Activated CD8-positive, alpha-beta T cell treated with anti-CD3 and anti-CD28 coated beads for 36 hours (primary cell): ENCODE measurements at regions not wholly inside any gene's neighbourhood (a gene's known extent, or its start where the extent isn't known, plus 50 kb on each side); places are given as distances from the start of the nearest gene placed in this dataset.

ENCODE experiments used
- ATAC-seq: fragments of 200-7000 bp; cut with Tn5 transposase; one replicate; pipeline ENCODE4 v1.10.0; 2021; ENCODE audit warnings: mild to moderate bottlenecking, moderate library complexity
- CTCF ChIA-PET: fragments of 350-600 bp; sonication (Branson Sonifier 250); formaldehyde crosslinking; loops from one replicate; lab custom pipeline; 2021; ENCODE audit warnings: antibody characterized with exemption; lab: Charles Lee
- POLR2A ChIA-PET: fragments of 350-600 bp; sonication (Branson Sonifier 250); formaldehyde crosslinking; loops from one replicate; lab custom pipeline; 2021; ENCODE audit warnings: antibody characterized with exemption; lab: Charles Lee
- DNase-seq: peaks from one replicate; pipeline ENCODE4 v3.0.0-alpha.2; 2020
- H3K27ac Mint-ChIP-seq: one replicate; pipeline ENCODE4 v1.8.0; 2021; ENCODE audit warnings: mild to moderate bottlenecking, mixed read lengths
- H3K27me3 Mint-ChIP-seq: one replicate; pipeline ENCODE4 v1.8.0; 2021; ENCODE audit warnings: mixed read lengths
- H3K36me3 Mint-ChIP-seq: one replicate; pipeline ENCODE4 v1.8.0; 2021; ENCODE audit warnings: low read depth, mixed read lengths
- H3K4me1 Mint-ChIP-seq: one replicate; pipeline ENCODE4 v1.8.0; 2021; ENCODE audit warnings: low read depth, mixed read lengths
- H3K4me3 Mint-ChIP-seq: one replicate; pipeline ENCODE4 v1.8.0; 2021; ENCODE audit warnings: mild to moderate bottlenecking, moderate library complexity, mixed read lengths
- H3K9me3 Mint-ChIP-seq: one replicate; pipeline ENCODE4 v1.8.0; 2021; ENCODE audit warnings: mixed read lengths
- intact Hi-C: fragments of 100-400 bp; cut with micrococcal nuclease; formaldehyde crosslinking; loops from one replicate; pipeline ENCODE4 v1.10.0; 2022
- TF ChIP-seq, protein P1 (sequence below): fragments of 200-600 bp; IDR thresholded peaks from one replicate; pipeline ENCODE4 v1.8.0; 2022; ENCODE audit warnings: antibody characterized with exemption, mild to moderate bottlenecking

DNA sequence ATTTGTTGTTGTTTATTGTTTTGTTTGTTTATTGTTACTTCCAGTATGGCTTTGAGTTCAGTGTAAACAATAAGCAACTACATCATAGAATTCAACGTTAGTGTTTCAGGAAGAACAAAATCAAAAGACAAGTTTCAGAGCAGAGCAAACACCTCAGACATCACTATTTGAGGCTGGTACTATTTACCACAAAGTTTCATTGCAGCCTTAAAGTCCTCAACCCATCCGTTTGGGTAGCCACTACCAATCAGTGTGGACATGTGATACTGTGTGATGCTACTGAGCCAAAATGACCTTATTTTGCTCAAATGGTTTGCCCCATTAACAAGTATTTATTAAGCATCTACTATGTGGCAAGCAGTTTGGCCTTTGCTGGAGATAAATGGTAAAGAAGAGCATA is 458.5 kb upstream of the PTGER4 start:
- CTCF ChIA-PET: no interaction called here
- no peak for DNase-seq
- TF ChIP-seq, protein P1, sequence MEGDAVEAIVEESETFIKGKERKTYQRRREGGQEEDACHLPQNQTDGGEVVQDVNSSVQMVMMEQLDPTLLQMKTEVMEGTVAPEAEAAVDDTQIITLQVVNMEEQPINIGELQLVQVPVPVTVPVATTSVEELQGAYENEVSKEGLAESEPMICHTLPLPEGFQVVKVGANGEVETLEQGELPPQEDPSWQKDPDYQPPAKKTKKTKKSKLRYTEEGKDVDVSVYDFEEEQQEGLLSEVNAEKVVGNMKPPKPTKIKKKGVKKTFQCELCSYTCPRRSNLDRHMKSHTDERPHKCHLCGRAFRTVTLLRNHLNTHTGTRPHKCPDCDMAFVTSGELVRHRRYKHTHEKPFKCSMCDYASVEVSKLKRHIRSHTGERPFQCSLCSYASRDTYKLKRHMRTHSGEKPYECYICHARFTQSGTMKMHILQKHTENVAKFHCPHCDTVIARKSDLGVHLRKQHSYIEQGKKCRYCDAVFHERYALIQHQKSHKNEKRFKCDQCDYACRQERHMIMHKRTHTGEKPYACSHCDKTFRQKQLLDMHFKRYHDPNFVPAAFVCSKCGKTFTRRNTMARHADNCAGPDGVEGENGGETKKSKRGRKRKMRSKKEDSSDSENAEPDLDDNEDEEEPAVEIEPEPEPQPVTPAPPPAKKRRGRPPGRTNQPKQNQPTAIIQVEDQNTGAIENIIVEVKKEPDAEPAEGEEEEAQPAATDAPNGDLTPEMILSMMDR: no peak
- Mint-ChIP-seq H3K9me3 (peaks cover 10% of the 10 kb centered on the region), H3K27me3 (peaks cover 3% of the 10 kb centered on the region), H3K4me1 (peaks cover 51% of the 10 kb centered on the region), H3K27ac (no peak overlapping the region), H3K4me3 (no peak overlapping the region), H3K36me3 (peaks cover 2% of the 10 kb centered on the region)
- ATAC-seq: no peak
- POLR2A ChIA-PET: no interaction called here
- intact Hi-C loops: loop anchor here (5.0 kb wide), 2 partner anchors 111 to 466 kb away; no protein-coding TSS in a partner anchor

DNA sequence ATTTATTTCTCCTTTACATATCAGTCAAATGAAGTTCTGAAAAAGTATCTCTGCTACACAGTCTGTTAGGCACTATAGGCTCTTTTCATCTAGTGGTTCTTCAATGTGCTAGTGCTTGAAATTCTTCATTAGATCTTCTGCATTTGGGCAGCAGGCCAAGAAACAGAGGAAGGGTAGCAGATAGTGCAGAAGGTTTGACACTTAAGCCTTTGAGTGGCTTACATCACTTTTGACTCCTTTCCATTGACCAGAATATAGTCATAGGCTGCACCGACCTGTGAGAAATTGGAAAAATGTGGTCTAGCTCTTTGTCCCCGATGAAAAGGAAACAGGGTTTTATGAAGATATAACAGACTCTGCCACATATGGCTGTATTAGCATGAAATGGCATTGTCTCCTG is 459.5 kb upstream of the PTGER4 start:
- ChIA-PET POLR2A (interaction anchor here (1.0 kb wide), 1 partner anchor 12 kb away, joined by 3 read pairs; no protein-coding TSS in a partner anchor), CTCF (interaction anchor here (0.6 kb wide), 1 partner anchor 19 kb away, joined by 4 read pairs; no protein-coding TSS in a partner anchor)
- Mint-ChIP-seq H3K27ac (no peak overlapping the region), H3K4me3 (no peak overlapping the region), H3K4me1 (peaks cover 43% of the 10 kb centered on the region), H3K27me3 (peaks cover 5% of the 10 kb centered on the region), H3K9me3 (peaks cover 10% of the 10 kb centered on the region), H3K36me3 (peaks cover 2% of the 10 kb centered on the region)
- no peak for ATAC-seq
- TF ChIP-seq, protein P1: no peak
- intact Hi-C loops: loop anchor here (5.0 kb wide), 2 partner anchors 112 to 467 kb away; no protein-coding TSS in a partner anchor
- DNase-seq: no peak

DNA sequence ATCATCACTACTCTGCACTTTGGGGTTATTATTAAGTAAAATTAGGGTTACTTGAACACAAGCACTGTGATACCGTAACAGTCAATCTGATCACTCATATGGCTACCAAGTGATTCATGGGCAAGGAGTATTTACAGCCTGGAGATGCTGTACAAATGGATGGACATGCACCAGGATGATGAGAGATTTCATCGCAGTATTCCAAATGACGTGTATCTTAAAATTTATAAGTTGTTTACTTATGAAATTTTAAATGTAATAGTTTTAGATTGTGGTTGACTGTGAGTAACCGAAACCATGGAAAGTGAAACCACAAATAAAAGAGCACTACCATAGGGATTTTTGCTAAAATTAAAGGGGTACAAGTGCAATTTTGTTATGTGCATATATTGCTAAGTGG is 462.2 kb upstream of the PTGER4 start:
- POLR2A ChIA-PET: interaction anchor here (0.6 kb wide), 1 partner anchor 263 kb away, joined by 3 read pairs; no protein-coding TSS in a partner anchor
- no peak for DNase-seq
- Mint-ChIP-seq H3K27me3 (peaks cover 5% of the 10 kb centered on the region), H3K4me3 (no peak overlapping the region), H3K4me1 (peaks cover 30% of the 10 kb centered on the region), H3K9me3 (peaks cover 10% of the 10 kb centered on the region), H3K27ac (no peak overlapping the region), H3K36me3 (peaks cover 2% of the 10 kb centered on the region)
- TF ChIP-seq, protein P1: no peak
- intact Hi-C loops: no loop called here
- ATAC-seq: no peak
- CTCF ChIA-PET: no interaction called here

DNA sequence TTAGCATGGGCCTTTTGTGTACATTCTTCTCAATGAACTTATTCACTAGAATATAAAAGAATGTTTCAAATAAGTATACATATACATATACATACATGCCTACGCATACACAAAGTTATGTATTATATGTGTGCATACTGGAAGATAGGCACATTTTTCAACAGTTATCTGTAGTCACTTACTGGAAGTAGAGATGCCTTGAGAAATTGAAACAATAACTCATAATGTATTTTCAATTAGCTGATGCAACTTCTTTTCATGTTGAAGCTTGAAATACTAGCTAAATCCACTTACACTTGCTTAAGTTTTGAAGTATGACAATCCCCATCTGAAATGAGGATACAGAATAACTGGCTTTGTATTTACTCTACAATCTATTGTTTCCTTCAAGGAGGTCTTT is 469.0 kb upstream of the PTGER4 start:
- Mint-ChIP-seq H3K4me1 (peaks cover 38% of the 10 kb centered on the region), H3K27me3 (no peaks in the 10 kb centered on the region), H3K9me3 (peaks cover 2% of the 10 kb centered on the region), H3K36me3 (no peaks in the 10 kb centered on the region), H3K27ac (peak overlapping the region; percentile 77), H3K4me3 (no peak overlapping the region)
- ChIA-PET CTCF (interaction anchor here (0.9 to 2.1 kb wide), 2 partner anchors 13 to 17 kb away, joined by 3 to 5 read pairs; no protein-coding TSS in a partner anchor), POLR2A (interaction anchor here (0.6 to 0.7 kb wide), 2 partner anchors 164 to 232 kb away, joined by 3 read pairs; no protein-coding TSS in a partner anchor)
- TF ChIP-seq, protein P1: no peak
- intact Hi-C loops: no loop called here
- ATAC-seq: peak; percentile 45
- no peak for DNase-seq

DNA sequence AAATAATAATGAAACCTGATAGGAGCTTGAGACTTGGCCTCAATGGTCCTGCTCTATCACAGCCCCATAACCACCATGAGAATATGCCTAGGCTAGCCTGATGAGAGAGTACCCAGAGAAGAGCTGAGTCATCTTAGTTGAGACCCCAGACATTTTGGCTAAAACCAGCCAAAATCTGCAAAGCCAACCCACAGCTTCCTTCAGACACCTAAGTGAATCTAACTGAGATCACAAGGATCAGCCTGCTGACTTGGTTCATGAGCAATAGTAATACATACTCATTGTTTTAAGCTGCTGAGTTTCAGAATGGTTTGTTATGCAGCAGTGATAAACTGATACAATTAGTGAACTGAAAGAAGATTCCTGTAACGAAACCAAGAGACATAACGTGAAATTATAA is 473.7 kb upstream of the PTGER4 start:
- CTCF ChIA-PET: interaction anchor here (1.0 kb wide), 1 partner anchor 18 kb away, joined by 4 read pairs; no protein-coding TSS in a partner anchor
- Mint-ChIP-seq H3K4me1 (peaks cover 26% of the 10 kb centered on the region), H3K36me3 (no peaks in the 10 kb centered on the region), H3K9me3 (peaks cover 2% of the 10 kb centered on the region), H3K27me3 (no peaks in the 10 kb centered on the region), H3K4me3 (no peak overlapping the region), H3K27ac (no peak overlapping the region)
- DNase-seq (no peak), ATAC-seq (peak; percentile 53)
- intact Hi-C loops: no loop called here
- POLR2A ChIA-PET: interaction anchor here (0.5 kb wide), 1 partner anchor 137 kb away, joined by 3 read pairs; no protein-coding TSS in a partner anchor
- TF ChIP-seq, protein P1: no peak
